Umbilical cord (tissue), 1 donor: ENCODE measurements at regions not wholly inside any gene's neighbourhood (a gene's known extent, or its start where the extent isn't known, plus 50 kb on each side); places are given as distances from the start of the nearest gene placed in this dataset.

Experiments
- DNase-seq: peaks from one replicate; pipeline ENCODE4 v3.0.0-alpha.2; 2015; ENCODE audit warnings: low spot score

DNA sequence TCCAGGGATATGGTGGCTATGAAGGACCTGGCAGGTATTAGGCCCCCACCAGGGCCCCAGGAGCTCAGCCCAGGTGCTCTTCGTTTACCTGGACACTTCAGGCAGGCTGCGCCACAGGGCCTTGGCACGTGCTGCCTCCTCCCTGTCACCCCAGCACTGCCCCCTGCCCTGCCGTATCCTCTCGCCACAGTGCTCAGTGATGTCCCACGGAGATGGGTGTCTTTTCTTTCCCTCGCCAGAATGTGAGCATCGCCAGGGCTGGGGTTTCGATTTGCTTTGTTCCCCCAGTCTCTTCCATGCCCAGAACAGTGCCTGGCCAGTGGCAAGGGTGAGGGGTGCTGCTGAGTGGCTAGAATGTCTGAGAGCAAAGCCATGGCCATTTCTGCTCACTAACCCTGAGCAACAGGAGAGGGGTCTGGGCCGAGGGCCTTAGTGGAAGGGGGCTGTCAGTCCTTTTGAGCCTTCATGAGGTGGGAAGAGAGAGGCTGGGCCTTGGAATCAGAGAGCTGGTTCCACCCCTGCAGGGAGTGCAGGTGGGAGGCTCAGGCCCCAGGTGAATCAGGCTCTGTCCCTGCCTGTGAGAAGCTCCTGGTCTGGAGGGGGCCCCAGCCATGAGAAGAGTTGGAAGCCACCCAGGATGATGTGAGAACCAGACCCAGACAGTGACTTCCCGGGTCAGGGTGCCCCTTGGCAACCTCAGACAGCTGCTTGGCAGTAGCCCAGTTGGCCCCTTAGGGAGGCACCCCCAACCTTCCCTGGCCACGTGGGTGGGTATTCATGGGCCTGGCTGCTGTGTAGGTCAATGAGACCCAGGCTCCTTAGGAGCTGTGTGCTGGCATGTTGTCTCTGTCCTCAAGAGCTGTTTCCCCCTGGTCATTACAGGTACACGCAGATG lies 129.9 kb upstream of the HS6ST1 start:
- DNase-seq = no peak

- no peak for DNase-seq
Observed at GRCh38 chr2:128449226-128450061, 130.8 kb upstream of the HS6ST1 start.

DNA sequence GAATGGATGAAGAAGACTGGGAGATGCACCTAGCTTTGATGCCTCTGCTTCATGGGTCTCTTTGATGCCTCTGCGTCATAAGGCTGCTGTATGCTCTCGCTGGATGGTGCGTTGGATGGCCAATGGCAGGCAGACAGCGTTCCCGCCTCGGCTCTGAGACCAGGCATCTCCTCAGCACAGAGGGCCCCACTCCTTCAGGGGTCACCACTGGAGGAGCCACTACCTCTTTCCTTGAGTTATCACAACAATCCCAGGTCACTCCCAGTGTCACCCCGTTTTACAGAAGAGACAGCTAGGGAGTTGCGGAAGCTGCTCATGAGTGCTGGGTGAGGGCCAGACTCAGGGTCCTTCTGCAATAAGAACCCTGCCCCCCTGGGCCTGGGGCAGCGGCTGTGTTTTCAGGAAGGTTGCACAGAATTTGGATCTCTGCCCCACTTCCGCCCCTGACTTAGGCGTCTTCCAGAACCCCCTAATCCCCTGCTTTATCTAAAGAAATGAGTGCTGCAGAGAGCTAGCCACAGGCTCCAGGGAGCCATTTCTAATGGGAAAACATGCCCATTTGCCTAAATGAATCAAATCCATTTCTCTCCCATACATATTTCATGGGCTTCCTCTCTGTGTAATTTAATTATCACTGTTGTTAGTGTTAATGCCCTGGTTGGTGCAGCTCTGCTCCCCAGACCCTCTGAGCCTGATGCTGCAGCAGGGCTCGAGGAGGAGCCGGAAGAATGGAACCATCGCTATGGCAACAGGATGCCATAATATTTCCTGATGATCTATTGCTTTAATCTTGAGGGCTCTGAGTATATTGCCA lies 131.8 kb upstream of the HS6ST1 start:
- DNase-seq = peak; percentile 46

- no peak for DNase-seq
Observed at GRCh38 chr2:128451084-128452023, 132.7 kb upstream of the HS6ST1 start.

GRCh38 chr2:128452024-128452411 lies 133.3 kb upstream of the HS6ST1 start:
- DNase-seq = no peak

- no peak for DNase-seq
Observed at GRCh38 chr2:128452536-128453530, 134.2 kb upstream of the HS6ST1 start.

GRCh38 chr2:128454980-128455720 lies 136.5 kb upstream of the HS6ST1 start:
- DNase-seq = no peak

DNA sequence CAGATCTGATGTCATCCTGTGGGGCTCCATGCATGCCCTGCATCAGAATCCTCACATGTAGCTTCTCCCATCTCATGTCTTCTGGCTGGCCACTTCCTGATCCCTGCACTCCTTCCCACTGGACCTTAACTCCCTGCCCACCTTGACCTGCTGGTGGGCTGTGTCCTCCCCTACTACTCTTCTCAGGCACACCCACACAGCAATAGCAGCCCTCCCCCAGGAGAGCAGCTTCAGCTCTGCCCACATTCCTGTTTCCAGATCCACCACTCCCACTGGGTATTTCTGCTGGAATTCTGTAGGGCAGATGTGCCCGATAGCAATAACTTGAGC lies 137.0 kb upstream of the HS6ST1 start:
- DNase-seq = no peak

DNA sequence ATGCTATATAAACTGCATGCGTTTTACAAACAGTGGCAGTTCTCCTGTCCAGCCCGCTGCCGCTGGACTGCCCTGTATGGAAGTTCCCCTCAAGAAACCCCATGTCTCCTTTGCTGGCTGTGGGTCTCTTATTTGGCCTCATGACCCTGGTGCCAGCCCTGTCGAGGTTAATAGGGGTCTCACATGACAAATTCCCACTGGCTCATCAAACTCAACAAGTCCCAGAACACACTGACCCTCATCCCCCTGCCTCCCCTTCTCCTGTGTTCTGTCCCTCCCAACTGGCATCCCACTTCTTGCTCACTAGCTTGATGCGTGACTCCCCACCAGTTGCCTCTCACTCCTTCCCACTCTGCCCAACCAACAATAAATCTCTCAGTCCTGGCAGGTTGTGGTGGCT lies 137.6 kb upstream of the HS6ST1 start:
- no peak for DNase-seq

DNA sequence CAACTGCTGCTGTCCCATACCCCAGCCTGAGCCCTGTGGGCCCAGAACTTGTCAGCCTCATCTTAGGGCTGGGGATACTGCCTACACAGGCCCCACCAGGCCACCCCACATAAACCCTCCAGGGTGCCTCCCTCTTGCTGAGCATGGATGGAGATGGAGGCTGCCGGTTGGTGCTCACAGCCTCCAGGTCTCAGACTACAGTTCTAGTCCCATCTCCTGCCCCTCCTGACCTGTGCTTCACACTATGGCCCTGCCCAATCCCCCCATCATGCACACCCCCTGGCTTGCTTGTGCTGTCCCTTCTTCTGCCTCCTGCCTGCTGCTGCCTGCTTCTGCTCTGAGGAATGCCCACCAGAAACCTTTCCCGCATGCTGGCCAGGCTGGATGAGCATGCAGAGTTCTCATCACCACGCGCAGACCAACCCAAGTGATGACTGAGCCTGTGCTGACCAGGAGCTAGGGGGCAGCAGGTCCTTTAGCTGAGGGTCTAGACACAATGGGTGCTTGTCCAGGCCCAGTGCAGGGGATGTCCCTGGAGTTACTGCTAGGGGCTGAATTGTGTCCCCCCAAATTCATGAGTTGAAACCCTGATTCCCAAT lies 138.4 kb upstream of the HS6ST1 start:
- no peak for DNase-seq

DNA sequence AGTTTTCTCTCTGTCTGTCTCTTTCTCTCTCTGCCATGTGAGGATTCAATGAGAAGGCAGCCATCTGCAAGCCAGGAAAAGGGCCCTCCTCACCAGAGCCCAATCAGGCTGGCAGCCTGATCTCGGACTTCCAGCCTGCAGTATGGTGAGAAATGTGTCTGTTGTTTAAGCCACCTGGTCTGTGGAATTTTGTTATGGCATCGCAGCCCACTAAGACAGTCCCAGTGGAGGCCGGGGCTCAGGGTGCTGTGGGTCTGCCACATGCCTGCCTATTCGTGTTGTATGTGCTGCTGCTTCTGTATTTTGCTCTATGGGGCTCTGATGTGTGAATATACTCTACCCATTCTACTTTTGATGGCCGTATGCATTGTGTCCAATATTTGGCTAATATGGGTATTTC lies 139.0 kb upstream of the HS6ST1 start:
- DNase-seq = no peak

- no peak for DNase-seq
Observed at GRCh38 chr2:128458505-128458904, 139.8 kb upstream of the HS6ST1 start.

DNA sequence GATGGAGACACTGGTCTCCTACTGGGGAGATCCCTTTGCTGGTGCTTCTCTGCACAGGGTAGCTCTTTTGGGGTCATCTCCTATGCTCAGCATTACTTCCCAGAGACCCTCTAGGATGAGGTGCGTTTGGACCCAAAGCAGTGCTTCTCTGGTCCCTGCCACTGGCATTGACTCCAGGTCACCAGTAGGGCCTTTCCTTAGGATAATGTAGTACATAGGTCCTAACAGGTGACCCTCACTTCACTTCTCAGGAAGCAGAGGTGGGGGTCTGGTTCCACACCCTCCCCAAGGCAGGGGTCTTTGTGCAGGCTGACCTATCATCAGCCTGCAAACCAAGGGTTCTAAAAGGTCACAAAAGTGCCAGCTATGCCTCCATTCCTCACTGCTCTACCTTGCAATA lies 145.8 kb upstream of the HS6ST1 start:
- DNase-seq = no peak

GRCh38 chr2:128465246-128466170 lies 146.8 kb upstream of the HS6ST1 start:
- no peak for DNase-seq

- DNase-seq = no peak
Observed at GRCh38 chr2:128466376-128466775, 147.7 kb upstream of the HS6ST1 start.

GRCh38 chr2:128466776-128467175 lies 148.1 kb upstream of the HS6ST1 start:
- DNase-seq = no peak

DNA sequence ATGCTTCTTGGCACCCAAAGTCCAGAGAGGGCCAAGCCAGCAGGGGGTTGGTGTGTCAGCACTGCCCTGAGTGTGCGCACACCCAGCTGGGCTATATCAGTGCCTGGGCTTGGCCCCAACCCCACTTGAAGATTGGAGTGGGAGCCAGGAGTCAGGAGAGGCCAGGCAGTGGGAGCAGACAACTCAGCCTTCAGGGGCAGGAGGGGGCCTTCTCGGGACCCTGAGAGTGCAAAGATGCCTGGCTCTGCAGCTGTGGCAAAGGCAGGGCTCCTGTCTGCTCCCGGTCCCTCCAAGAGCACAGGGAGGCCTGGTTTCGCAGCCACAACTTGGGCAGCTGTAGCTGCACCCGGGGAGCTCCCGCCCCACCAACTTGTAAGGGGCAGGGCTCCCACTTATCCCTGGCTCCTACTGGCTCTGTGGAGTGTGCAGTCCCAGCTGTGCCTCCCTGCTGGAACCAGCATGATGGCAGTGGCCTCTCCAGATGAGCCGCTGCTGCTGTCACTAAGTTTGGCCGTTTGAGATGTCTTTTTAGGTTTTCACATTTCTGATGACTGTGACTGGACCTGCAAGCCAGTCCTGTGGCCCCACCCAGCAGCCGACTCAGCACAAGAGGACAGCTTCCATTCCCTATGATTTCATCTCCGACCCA lies 148.8 kb upstream of the HS6ST1 start:
- DNase-seq = no peak
